ENCODE measurements at regions not wholly inside any gene's neighbourhood (a gene's known extent, or its start where the extent isn't known, plus 50 kb on each side); places are given as distances from the start of the nearest gene placed in this dataset.

GRCh38 chr13:105262579-105262978 lies 1272.9 kb downstream of the EFNB2 start:
- 91 to 94% methylated on average over 2 of the region's 2 CpGs for whole genome bisulfite sequencing, 2 donors
- H3K27ac ChIP-seq: no peak overlapping the region
- no peak for DNase-seq
- TF ChIP-seq EP300 (IDR thresholded peaks at IDR 0.05) (no peak), POLR2AphosphoS5 (IDR thresholded peaks at IDR 0.05) (no peak), POLR2A (IDR thresholded peaks at IDR 0.05) (no peak), CTCF (IDR thresholded peaks at IDR 0.05) (no peak)
- no peaks in the 10 kb centered on the region for H3K36me3 ChIP-seq
- H3K9me3 ChIP-seq: no peaks in the 10 kb centered on the region
- no peaks in the 10 kb centered on the region for H3K27me3 ChIP-seq
- no peaks in the 10 kb centered on the region for H3K4me1 ChIP-seq
- H3K4me3 ChIP-seq: no peak overlapping the region
- intact Hi-C loops (cut with DNase I): no loop called here

GRCh38 chr13:105259426-105259825 lies 1276.0 kb downstream of the EFNB2 start:
- Histone ChIP-seq H3K36me3 (no peaks in the 10 kb centered on the region), H3K4me3 (no peak overlapping the region), H3K27ac (no peak overlapping the region), H3K27me3 (no peaks in the 10 kb centered on the region), H3K9me3 (no peaks in the 10 kb centered on the region), H3K4me1 (no peaks in the 10 kb centered on the region)
- 82 to 83% methylated on average over 6 of the region's 6 CpGs for WGBS, 2 donors
- TF ChIP-seq POLR2A (IDR thresholded peaks at IDR 0.05) (no peak), CTCF (IDR thresholded peaks at IDR 0.05) (no peak)
- intact Hi-C loops (cut with DNase I): no loop called here
- DNase-seq: no peak

GRCh38 chr13:105255472-105255871 lies 1280.0 kb downstream of the EFNB2 start:
- Histone ChIP-seq H3K27me3 (no peaks in the 10 kb centered on the region), H3K4me1 (no peaks in the 10 kb centered on the region), H3K9me3 (no peaks in the 10 kb centered on the region), H3K36me3 (no peaks in the 10 kb centered on the region), H3K27ac (no peak overlapping the region), H3K4me3 (no peak overlapping the region)
- WGBS, 2 donors: 14 to 33% methylated on average over 1 of the region's 1 CpG
- intact Hi-C loops (cut with DNase I): no loop called here
- TF ChIP-seq CTCF (IDR thresholded peaks at IDR 0.05): no peak
- no peak for TF ChIP-seq EP300 (IDR thresholded peaks at IDR 0.05)
- TF ChIP-seq POLR2AphosphoS5 (IDR thresholded peaks at IDR 0.05): no peak
- no peak for TF ChIP-seq POLR2A (IDR thresholded peaks at IDR 0.05)
- no peak for DNase-seq

GRCh38 chr13:105251293-105251692 lies 1284.2 kb downstream of the EFNB2 start:
- H3K27me3 ChIP-seq: no peaks in the 10 kb centered on the region
- H3K27ac ChIP-seq: no peak overlapping the region
- no peak overlapping the region for H3K4me3 ChIP-seq
- no peaks in the 10 kb centered on the region for H3K4me1 ChIP-seq
- peaks cover 0 to 3% (median 0%) of the 10 kb centered on the region in 4 donors for H3K9me3 ChIP-seq
- intact Hi-C loops (cut with DNase I): no loop called here
- DNase-seq: no peak
- TF ChIP-seq EP300 (IDR thresholded peaks at IDR 0.05) (no peak), CTCF (IDR thresholded peaks at IDR 0.05) (no peak), POLR2AphosphoS5 (IDR thresholded peaks at IDR 0.05) (no peak)
- H3K36me3 ChIP-seq: no peaks in the 10 kb centered on the region

GRCh38 chr13:105247830-105248229 lies 1287.6 kb downstream of the EFNB2 start:
- no peaks in the 10 kb centered on the region for H3K27me3 ChIP-seq
- intact Hi-C loops (cut with DNase I): no loop called here
- WGBS, 2 donors: 87 to 90% methylated on average over 5 of the region's 5 CpGs

More at GRCh38 chr13:105247830-105248229, 1287.6 kb downstream of the EFNB2 start:
- Histone ChIP-seq H3K36me3 (no peaks in the 10 kb centered on the region), H3K4me3 (no peak overlapping the region), H3K27ac (no peak overlapping the region), H3K4me1 (no peaks in the 10 kb centered on the region), H3K9me3 (peaks cover 0 to 3% (median 0%) of the 10 kb centered on the region in 4 donors)
- no peak for DNase-seq
- TF ChIP-seq CTCF (IDR thresholded peaks at IDR 0.05): no peak
- TF ChIP-seq EP300 (IDR thresholded peaks at IDR 0.05): no peak
- no peak for TF ChIP-seq POLR2A (IDR thresholded peaks at IDR 0.05)
- TF ChIP-seq POLR2AphosphoS5 (IDR thresholded peaks at IDR 0.05): no peak
